GM13976 (cell line): ENCODE measurements at regions not wholly inside any gene's neighbourhood (a gene's known extent, or its start where the extent isn't known, plus 50 kb on each side); places are given as distances from the start of the nearest gene placed in this dataset.

Experiments used
- DNase-seq: peaks from one replicate; pipeline ENCODE4 v3.0.0; 2012; ENCODE audit warnings: low spot score
- in situ Hi-C: fragments of 300-500 bp; cut with MboI; formaldehyde crosslinking; loops from one replicate; pipeline ENCODE4 v1.12.0; 2022; ENCODE audit warnings: low sequenced_read_pairs, mixed read lengths, inconsistent platforms; ENCODE audit not compliant: unreplicated experiment
- TF ChIP-seq, protein P1 (sequence below): IDR thresholded peaks from 2 replicates; pipeline ENCODE4 v1.5.1; 2012; ENCODE audit warnings: borderline replicate concordance, mild to moderate bottlenecking; ENCODE audit not compliant: insufficient read depth; ENCODE audit errors: extremely low read depth, missing control alignments, control extremely low read depth

DNA sequence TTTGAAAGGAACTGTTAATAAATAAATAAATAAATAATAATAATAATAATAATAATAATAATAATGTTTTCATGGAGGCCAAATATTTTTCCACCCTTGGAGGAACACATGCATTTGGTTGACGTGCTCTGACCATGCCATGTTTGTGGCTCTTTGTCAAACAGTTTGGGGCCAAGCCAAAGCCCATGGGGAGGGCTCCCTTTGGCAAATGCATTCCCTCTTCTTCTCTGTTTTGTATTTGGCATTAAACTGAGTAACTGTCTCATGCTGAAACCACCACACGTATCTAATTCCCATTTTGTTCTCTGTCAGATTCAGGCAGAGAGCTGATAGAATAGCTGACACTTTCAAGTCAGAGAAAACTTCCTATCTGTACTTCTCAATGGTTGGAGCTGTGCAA lies 68.6 kb upstream of the PAX6 start:
- in situ Hi-C loops = no loop called here
- DNase-seq = no peak
- TF ChIP-seq, protein P1, sequence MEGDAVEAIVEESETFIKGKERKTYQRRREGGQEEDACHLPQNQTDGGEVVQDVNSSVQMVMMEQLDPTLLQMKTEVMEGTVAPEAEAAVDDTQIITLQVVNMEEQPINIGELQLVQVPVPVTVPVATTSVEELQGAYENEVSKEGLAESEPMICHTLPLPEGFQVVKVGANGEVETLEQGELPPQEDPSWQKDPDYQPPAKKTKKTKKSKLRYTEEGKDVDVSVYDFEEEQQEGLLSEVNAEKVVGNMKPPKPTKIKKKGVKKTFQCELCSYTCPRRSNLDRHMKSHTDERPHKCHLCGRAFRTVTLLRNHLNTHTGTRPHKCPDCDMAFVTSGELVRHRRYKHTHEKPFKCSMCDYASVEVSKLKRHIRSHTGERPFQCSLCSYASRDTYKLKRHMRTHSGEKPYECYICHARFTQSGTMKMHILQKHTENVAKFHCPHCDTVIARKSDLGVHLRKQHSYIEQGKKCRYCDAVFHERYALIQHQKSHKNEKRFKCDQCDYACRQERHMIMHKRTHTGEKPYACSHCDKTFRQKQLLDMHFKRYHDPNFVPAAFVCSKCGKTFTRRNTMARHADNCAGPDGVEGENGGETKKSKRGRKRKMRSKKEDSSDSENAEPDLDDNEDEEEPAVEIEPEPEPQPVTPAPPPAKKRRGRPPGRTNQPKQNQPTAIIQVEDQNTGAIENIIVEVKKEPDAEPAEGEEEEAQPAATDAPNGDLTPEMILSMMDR = no peak

DNA sequence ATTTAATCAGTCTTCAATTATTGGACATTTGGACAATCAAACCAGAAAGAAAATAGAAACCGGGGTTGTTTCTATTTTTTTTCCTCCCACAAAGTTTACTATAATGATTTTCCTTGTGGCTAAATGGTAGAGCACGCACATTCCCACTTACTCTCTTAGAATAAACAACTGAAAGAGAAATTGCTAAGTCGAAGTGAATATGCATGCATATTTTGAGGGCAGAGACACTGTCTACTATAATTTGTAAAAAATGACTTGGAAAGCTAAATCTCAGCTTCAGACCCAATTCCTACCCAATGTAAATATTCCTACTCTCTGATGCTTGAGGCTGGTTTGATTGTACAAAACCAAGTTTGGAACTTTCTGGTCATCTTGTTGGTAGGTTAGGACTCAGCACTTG lies 66.7 kb upstream of the PAX6 start:
- in situ Hi-C loops = no loop called here
- TF ChIP-seq, protein P1 = no peak
- no peak for DNase-seq

DNA sequence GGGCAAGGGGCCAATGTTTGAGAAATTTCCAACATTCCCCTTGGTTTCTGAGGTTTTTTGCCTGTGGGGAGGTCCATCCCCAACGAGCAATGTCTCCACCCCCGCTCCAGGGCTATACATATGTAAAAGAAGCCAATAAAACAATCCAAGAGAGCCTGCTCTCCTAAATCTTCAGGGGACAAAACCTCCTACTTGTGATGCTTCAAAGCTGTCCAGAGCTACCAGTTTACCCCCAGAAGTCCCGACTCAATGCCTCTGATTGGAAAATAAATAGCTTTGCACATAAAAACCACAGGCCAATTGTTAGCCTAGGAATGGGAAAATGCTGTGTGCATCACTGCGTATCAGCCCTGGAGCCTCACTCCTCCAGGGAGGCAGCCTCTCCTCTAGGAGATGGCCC lies 66.0 kb upstream of the PAX6 start:
- in situ Hi-C loops = no loop called here
- DNase-seq = no peak
- TF ChIP-seq, protein P1 = no peak

DNA sequence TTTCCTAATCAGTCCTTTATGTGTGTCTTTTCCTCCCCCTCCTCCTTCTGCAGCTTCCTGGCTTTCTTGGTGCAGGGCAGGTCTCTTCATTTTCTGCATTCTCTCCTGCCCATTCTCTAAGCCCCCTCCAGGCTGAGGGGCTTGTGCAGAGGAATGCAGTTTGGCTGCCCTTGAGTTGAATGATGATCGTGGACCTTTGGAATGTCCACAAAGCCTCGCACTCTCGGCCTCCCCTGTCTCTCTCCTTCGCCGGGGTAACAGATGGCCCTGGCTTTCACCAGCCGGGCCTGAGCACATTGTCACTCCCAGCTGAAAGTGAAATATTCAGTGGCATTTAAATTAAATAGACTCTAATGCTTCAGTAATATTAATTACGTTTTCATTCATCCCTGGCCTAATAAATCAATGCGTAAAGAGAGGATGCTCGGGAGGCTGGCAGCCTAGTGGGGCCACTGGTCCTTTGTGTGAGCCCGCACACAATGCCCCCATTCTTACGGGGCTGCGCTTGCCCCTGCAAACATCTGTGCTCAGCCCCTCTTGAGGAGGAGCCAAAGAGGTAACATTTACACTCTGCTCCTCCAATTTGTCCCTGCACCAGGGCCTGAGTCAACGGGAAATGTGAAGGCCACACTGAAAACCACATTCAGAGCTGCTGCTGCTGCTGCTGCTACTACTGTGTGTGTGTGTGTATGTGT lies 64.9 kb upstream of the PAX6 start:
- no peak for DNase-seq
- in situ Hi-C loops = no loop called here
- TF ChIP-seq, protein P1 = no peak

DNA sequence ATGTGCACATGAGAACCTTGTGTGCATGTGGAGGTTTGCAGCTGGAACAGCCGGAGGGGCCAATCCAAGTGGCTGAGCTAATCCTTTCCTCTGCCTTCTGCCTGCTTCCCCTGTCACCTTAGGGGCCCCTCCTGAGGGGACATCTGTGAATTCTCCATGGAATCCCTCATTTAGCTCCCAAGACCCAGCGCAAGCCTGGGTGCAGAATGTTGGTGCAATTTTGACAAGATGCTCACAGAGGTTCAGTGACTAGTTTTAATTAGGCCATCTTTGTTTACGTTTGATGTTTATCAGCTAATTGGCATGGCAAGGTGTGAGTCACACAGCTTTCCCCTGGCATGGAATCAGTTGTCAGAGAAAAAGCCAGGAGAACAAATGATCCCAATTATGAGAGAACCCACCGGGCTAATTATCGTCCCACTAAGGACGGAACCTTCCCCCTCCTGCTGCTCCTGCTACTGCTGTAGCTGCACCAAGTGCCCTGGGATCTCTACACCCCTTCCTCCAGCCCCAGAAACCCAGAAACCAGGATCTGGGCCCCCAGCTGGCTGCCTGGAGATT lies 63.6 kb upstream of the PAX6 start:
- TF ChIP-seq, protein P1 = no peak
- in situ Hi-C loops = loop anchor here (25.0 kb wide), 1 partner anchor 487 kb away; no protein-coding TSS in a partner anchor
- no peak for DNase-seq

DNA sequence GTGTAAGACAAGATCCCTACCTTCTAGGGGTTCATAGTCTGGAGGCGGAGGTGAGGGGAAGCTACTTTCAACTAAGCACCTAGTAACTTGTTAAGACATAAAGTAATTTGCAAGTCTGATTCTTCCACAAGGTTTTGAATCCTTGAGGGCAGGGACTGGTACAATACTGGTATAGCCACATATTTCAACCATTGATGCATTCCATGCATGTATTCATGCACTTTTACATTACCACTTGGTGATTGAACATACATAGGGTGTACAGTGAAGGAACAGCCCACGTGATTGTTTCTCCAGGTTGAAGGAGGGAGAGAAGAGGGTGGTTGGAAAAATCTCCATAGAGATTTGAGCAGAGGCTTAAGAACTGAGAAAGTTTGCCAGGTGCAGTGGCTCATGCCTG lies 62.0 kb upstream of the PAX6 start:
- DNase-seq = no peak
- in situ Hi-C loops = loop anchor here (25.0 kb wide), 1 partner anchor 486 kb away; no protein-coding TSS in a partner anchor
- TF ChIP-seq, protein P1 = no peak
